Spleen (tissue), 7 donors: ENCODE measurements at regions not wholly inside any gene's neighbourhood (a gene's known extent, or its start where the extent isn't known, plus 50 kb on each side); places are given as distances from the start of the nearest gene placed in this dataset.

Source experiments
- CTCF ChIP-seq, 11 experiments: fragments of 200-600 bp in 7 of 11; fragments of 450-650 bp in 4 of 11; sonication (generic) in 4 of 11; IDR thresholded peaks in 8 of 11; conservative IDR thresholded peaks in 3 of 11; 1 replicate in 7 of 11; 2 replicates in 4 of 11; pipeline versions ENCODE4 v1.4.0 to v1.8.0; 2016 to 2021; ENCODE audit warnings: antibody characterized with exemption in 11 of 11, inconsistent platforms in 4 of 11, mild to moderate bottlenecking in 1 of 11
- POLR2A ChIP-seq, 3 donors: fragments of 450-650 bp; IDR thresholded peaks; one replicate each; pipeline ENCODE4 v1.5.1; 2017; ENCODE audit warnings: antibody characterized with exemption in 3 of 3, mild to moderate bottlenecking in 1 of 3
- POLR2AphosphoS5 ChIP-seq, 3 donors: sonication (generic); formaldehyde crosslinking; IDR thresholded peaks; one replicate each; pipeline ENCODE4 v1.5.1; 2017; ENCODE audit warnings: antibody characterized with exemption in 3 of 3
- donor health status: DM: no; HTN: no; CAD: no; lungs with moderate emphysema.
- donor health status: DM: no; HTN: no; CAD: no.
- donor health status: DM: no; HTN: no; CAD: no.

GRCh38 chr10:131727560-131727959 is 173.2 kb upstream of the PPP2R2D start:
- TF ChIP-seq CTCF (IDR thresholded peaks at IDR 0.05 in 8 of 11, conservative IDR thresholded peaks at IDR 0.05 in 3 of 11): no peak
- TF ChIP-seq POLR2A (IDR thresholded peaks at IDR 0.05): no peak
- no peak for TF ChIP-seq POLR2AphosphoS5 (IDR thresholded peaks at IDR 0.05)
